ENCODE measurements at regions not wholly inside any gene's neighbourhood (a gene's known extent, or its start where the extent isn't known, plus 50 kb on each side); places are given as distances from the start of the nearest gene placed in this dataset.

DNA sequence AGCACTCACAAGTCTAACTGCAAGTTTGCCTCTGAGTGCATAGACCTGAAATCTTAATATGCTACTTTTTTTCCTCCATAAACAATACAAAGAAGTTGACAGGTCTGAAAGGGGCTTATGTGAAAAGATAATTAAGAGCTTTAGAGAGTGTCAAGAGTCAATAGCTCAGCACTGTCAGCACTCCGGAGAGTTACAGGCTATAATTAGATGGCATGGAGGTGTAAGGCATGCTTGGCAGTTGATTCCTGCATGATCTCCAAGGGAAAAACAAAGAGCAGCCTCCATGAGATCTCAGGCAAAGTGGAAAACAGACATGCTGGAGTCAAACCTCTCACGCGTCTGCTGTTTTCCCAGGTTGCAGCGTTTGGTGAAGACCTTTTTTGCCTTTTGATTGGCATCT, 468.7 kb downstream of the TLE4 start:
- TF ChIP-seq, protein P1, sequence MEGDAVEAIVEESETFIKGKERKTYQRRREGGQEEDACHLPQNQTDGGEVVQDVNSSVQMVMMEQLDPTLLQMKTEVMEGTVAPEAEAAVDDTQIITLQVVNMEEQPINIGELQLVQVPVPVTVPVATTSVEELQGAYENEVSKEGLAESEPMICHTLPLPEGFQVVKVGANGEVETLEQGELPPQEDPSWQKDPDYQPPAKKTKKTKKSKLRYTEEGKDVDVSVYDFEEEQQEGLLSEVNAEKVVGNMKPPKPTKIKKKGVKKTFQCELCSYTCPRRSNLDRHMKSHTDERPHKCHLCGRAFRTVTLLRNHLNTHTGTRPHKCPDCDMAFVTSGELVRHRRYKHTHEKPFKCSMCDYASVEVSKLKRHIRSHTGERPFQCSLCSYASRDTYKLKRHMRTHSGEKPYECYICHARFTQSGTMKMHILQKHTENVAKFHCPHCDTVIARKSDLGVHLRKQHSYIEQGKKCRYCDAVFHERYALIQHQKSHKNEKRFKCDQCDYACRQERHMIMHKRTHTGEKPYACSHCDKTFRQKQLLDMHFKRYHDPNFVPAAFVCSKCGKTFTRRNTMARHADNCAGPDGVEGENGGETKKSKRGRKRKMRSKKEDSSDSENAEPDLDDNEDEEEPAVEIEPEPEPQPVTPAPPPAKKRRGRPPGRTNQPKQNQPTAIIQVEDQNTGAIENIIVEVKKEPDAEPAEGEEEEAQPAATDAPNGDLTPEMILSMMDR (IDR thresholded peaks at IDR 0.05; ENCODE audit: low read length) = no peak
- TF ChIP-seq EZH2phosphoT487 (IDR thresholded peaks at IDR 0.05; ENCODE audit: low read length) (no peak), EZH2 (optimal IDR thresholded peaks at IDR 0.05; ENCODE audit: low read depth, low read length) (no peak)

DNA sequence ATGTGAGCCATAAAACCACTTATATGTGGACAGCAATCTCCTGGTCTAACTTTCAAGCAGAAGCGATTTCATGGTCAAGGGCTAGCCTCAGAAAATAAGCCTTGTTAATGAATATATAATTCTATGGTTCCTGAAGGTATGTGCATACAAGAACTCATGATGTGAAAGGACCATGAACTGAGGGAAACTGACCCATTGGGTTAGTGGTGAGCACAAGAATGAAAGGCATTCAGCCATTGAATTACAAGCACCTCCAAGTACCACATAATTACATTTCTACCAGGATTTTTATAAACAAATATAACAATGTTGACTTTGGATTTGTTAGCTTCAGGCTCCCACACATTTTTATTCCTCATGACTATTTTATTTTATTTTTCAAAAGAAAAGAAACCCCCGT, 459.0 kb downstream of the TLE4 start:
- Histone ChIP-seq H3K27ac (ENCODE audit: low read length) (no peak overlapping the region), H3K4me1 (ENCODE audit: low read length) (no peaks in the 10 kb centered on the region), H3K79me2 (ENCODE audit: low read length) (no peaks in the 10 kb centered on the region), H3K27me3 (replicated peaks; ENCODE audit: insufficient read depth, low read length) (no peaks in the 10 kb centered on the region), H3K9me3 (replicated peaks; ENCODE audit: insufficient read depth, low read length) (no peaks in the 10 kb centered on the region), H3K4me3 (ENCODE audit: low read length) (no peak overlapping the region), H3F3A (ENCODE audit: insufficient read depth, low read length) (no peaks in the 10 kb centered on the region), H3K4me2 (ENCODE audit: low read depth, low read length) (no peak overlapping the region), H3K36me3 (replicated peaks; ENCODE audit: insufficient read depth, low read length) (no peaks in the 10 kb centered on the region), H3K9me2 (replicated peaks; ENCODE audit: insufficient read depth, low read length) (no peaks in the 10 kb centered on the region), H2AFZ (ENCODE audit: low read length) (no peak overlapping the region), H4K20me1 (ENCODE audit: insufficient read depth, low read length) (no peaks in the 10 kb centered on the region), H3K9ac (ENCODE audit: low read length) (no peak overlapping the region)
- TF ChIP-seq, protein P1 (IDR thresholded peaks at IDR 0.05; ENCODE audit: low read length) = no peak
- TF ChIP-seq EZH2 (optimal IDR thresholded peaks at IDR 0.05; ENCODE audit: low read depth, low read length) = no peak
- DNase-seq = no peak

More for the DNA sequence above, 468.7 kb downstream of the TLE4 start:
- Histone ChIP-seq H2AFZ (ENCODE audit: low read length) (no peak overlapping the region), H3F3A (ENCODE audit: insufficient read depth, low read length) (no peaks in the 10 kb centered on the region), H3K4me2 (ENCODE audit: low read depth, low read length) (no peak overlapping the region), H3K4me1 (ENCODE audit: low read length) (no peaks in the 10 kb centered on the region), H4K20me1 (ENCODE audit: insufficient read depth, low read length) (no peaks in the 10 kb centered on the region), H3K36me3 (replicated peaks; ENCODE audit: insufficient read depth, low read length) (no peaks in the 10 kb centered on the region), H3K27me3 (replicated peaks; ENCODE audit: insufficient read depth, low read length) (no peaks in the 10 kb centered on the region), H3K4me3 (ENCODE audit: low read length) (no peak overlapping the region), H3K9ac (ENCODE audit: low read length) (no peak overlapping the region), H3K27ac (ENCODE audit: low read length) (no peak overlapping the region), H3K9me3 (replicated peaks; ENCODE audit: insufficient read depth, low read length) (no peaks in the 10 kb centered on the region), H3K79me2 (ENCODE audit: low read length) (no peaks in the 10 kb centered on the region), H3K9me2 (replicated peaks; ENCODE audit: insufficient read depth, low read length) (no peaks in the 10 kb centered on the region)
- no peak for DNase-seq

- H3K9me2 ChIP-seq (replicated peaks; ENCODE audit: insufficient read depth, low read length) = no peaks in the 10 kb centered on the region
- no peaks in the 10 kb centered on the region for H3K36me3 ChIP-seq (replicated peaks; ENCODE audit: insufficient read depth, low read length)
- no peak for DNase-seq
- H3K9ac ChIP-seq (ENCODE audit: low read length) = no peak overlapping the region
- H3K4me1 ChIP-seq (ENCODE audit: low read length) = no peaks in the 10 kb centered on the region
- H3K4me2 ChIP-seq (ENCODE audit: low read depth, low read length) = no peak overlapping the region
- H4K20me1 ChIP-seq (ENCODE audit: insufficient read depth, low read length) = no peaks in the 10 kb centered on the region
- H3K79me2 ChIP-seq (ENCODE audit: low read length) = no peaks in the 10 kb centered on the region
- no peaks in the 10 kb centered on the region for H3K27me3 ChIP-seq (replicated peaks; ENCODE audit: insufficient read depth, low read length)
- no peak overlapping the region for H3K27ac ChIP-seq (ENCODE audit: low read length)
- H3K9me3 ChIP-seq (replicated peaks; ENCODE audit: insufficient read depth, low read length) = no peaks in the 10 kb centered on the region
- H3K4me3 ChIP-seq (ENCODE audit: low read length) = no peak overlapping the region
- no peak for TF ChIP-seq EZH2 (optimal IDR thresholded peaks at IDR 0.05; ENCODE audit: low read depth, low read length)
- TF ChIP-seq EZH2phosphoT487 (IDR thresholded peaks at IDR 0.05; ENCODE audit: low read length) = no peak
- TF ChIP-seq, protein P1 (IDR thresholded peaks at IDR 0.05; ENCODE audit: low read length) = no peak
- H2AFZ ChIP-seq (ENCODE audit: low read length) = no peak overlapping the region
- no peaks in the 10 kb centered on the region for H3F3A ChIP-seq (ENCODE audit: insufficient read depth, low read length)
Measured at GRCh38 chr9:80028501-80028900, 456.7 kb downstream of the TLE4 start.
